Lower leg skin (tissue), 4 donors: ENCODE measurements at regions not wholly inside any gene's neighbourhood (a gene's known extent, or its start where the extent isn't known, plus 50 kb on each side); places are given as distances from the start of the nearest gene placed in this dataset.

Experiments used
- DNase-seq, 2 donors: peaks; one replicate each; pipeline ENCODE4 v3.0.0-alpha.2; 2019; ENCODE audit warnings: low spot score in 2 of 2
- H3K4me3 ChIP-seq: fragments of 200-600 bp; sonication (generic); 2 replicates; pipeline ENCODE4 v1.5.1; 2017; ENCODE audit warnings: mild to moderate bottlenecking, low read depth; ENCODE audit not compliant: poor library complexity, severe bottlenecking
- CTCF ChIP-seq, 3 donors: fragments of 450-650 bp; IDR thresholded peaks; one replicate each; pipeline ENCODE4 v1.5.1; 2016; ENCODE audit warnings: antibody characterized with exemption in 3 of 3, mild to moderate bottlenecking in 3 of 3, moderate library complexity in 2 of 3
- POLR2A ChIP-seq, 2 donors: fragments of 450-650 bp; IDR thresholded peaks; one replicate each; pipeline ENCODE4 v1.6.1; 2016 to 2017; ENCODE audit warnings: antibody characterized with exemption in 2 of 2, mild to moderate bottlenecking in 1 of 2, moderate library complexity in 1 of 2
- WGBS, 2 donors: methylation state at CpG; one replicate each; pipeline ENCODE4 v1.1.5; 2018; 5-methylcytosine and 5-hydroxymethylcytosine counted together
- intact Hi-C: fragments of 100-400 bp; cut with DNase I; formaldehyde crosslinking; loops from one replicate; pipeline ENCODE4 v1.15.0; 2023; ENCODE audit warnings: low total_unique reads

GRCh38 chr4:151841107-151841506, 80.3 kb upstream of the GATB start:
- 79 to 85% methylated on average over 10 of the region's 10 CpGs for WGBS, 2 donors
- TF ChIP-seq POLR2A (IDR thresholded peaks at IDR 0.05): no peak
- TF ChIP-seq CTCF (IDR thresholded peaks at IDR 0.05): no peak
- intact Hi-C loops: no loop called here
- DNase-seq: no peak
- no peak overlapping the region for H3K4me3 ChIP-seq

GRCh38 chr4:151835467-151835866, 74.7 kb upstream of the GATB start:
- DNase-seq: no peak
- TF ChIP-seq CTCF (IDR thresholded peaks at IDR 0.05) (no peak), POLR2A (IDR thresholded peaks at IDR 0.05) (no peak)
- H3K4me3 ChIP-seq: no peak overlapping the region
- intact Hi-C loops: no loop called here
- 89 to 94% methylated on average over 2 of the region's 2 CpGs for WGBS, 2 donors

- H3K4me3 ChIP-seq: no peak overlapping the region
- DNase-seq: no peak
- intact Hi-C loops: no loop called here
- TF ChIP-seq POLR2A (IDR thresholded peaks at IDR 0.05) (no peak), CTCF (IDR thresholded peaks at IDR 0.05) (no peak)
Observed at GRCh38 chr4:151833174-151833573, 72.4 kb upstream of the GATB start.

GRCh38 chr4:151831526-151831925, 70.7 kb upstream of the GATB start:
- TF ChIP-seq CTCF (IDR thresholded peaks at IDR 0.05): no peak
- no peak for TF ChIP-seq POLR2A (IDR thresholded peaks at IDR 0.05)
- 72 to 90% methylated on average over 1 of the region's 1 CpG for WGBS, 2 donors

GRCh38 chr4:151830168-151830567, 69.4 kb upstream of the GATB start:
- intact Hi-C loops: no loop called here
- DNase-seq: no peak
- 80 to 83% methylated on average over 3 of the region's 3 CpGs for WGBS, 2 donors
- TF ChIP-seq CTCF (IDR thresholded peaks at IDR 0.05) (no peak), POLR2A (IDR thresholded peaks at IDR 0.05) (no peak)
- no peak overlapping the region for H3K4me3 ChIP-seq

More at GRCh38 chr4:151831526-151831925, 70.7 kb upstream of the GATB start:
- DNase-seq: no peak
- intact Hi-C loops: no loop called here
- no peak overlapping the region for H3K4me3 ChIP-seq

- 81% methylated on average over 6 of the region's 6 CpGs for WGBS, 2 donors
- no peak for DNase-seq
- H3K4me3 ChIP-seq: no peak overlapping the region
- intact Hi-C loops: no loop called here
- TF ChIP-seq POLR2A (IDR thresholded peaks at IDR 0.05): no peak
- no peak for TF ChIP-seq CTCF (IDR thresholded peaks at IDR 0.05)
Observed at GRCh38 chr4:151829309-151829708, 68.5 kb upstream of the GATB start.
